B cell (primary cell): ENCODE measurements at regions not wholly inside any gene's neighbourhood (a gene's known extent, or its start where the extent isn't known, plus 50 kb on each side); places are given as distances from the start of the nearest gene placed in this dataset.
"Not testable (repeated sequence)": the region's sequence is repeated elsewhere in the genome, so short reads cannot be mapped to it uniquely, and the experiment has no call there.

Experiments
- ATAC-seq: fragments of 200-7000 bp; cut with Tn5 transposase; one replicate; pipeline ENCODE4 v1.10.0; 2021; ENCODE audit warnings: low read depth, mild to moderate bottlenecking, moderate number of reproducible peaks, moderate library complexity
- CTCF ChIA-PET: fragments of 350-600 bp; sonication (Branson Sonifier 250); formaldehyde crosslinking; loops from one replicate; lab custom pipeline; 2021; ENCODE audit warnings: antibody characterized with exemption, inconsistent platforms; lab: Charles Lee
- POLR2A ChIA-PET: fragments of 350-600 bp; sonication (Branson Sonifier 250); formaldehyde crosslinking; loops from one replicate; lab custom pipeline; 2021; ENCODE audit warnings: antibody characterized with exemption; lab: Charles Lee
- DNase-seq: peaks from one replicate; pipeline ENCODE4 v3.0.0; 2013
- H2AFZ ChIP-seq: 2 replicates; pipeline ENCODE4 v1.6.1; 2012; ENCODE audit warnings: mild to moderate bottlenecking, low read depth, low read length; ENCODE audit not compliant: insufficient read depth, poor library complexity, severe bottlenecking
- H3K27ac ChIP-seq, 2 donors: 1 replicate in 1 of 2; 2 replicates in 1 of 2; pipeline ENCODE4 v1.5.1; 2012 to 2013; ENCODE audit warnings: low read length in 2 of 2, mild to moderate bottlenecking in 2 of 2, moderate library complexity in 1 of 2
- H3K27me3 ChIP-seq, 4 experiments: fragments of 200-600 bp in 1 of 4; sonication (generic) in 1 of 4; replicated peaks in 1 of 4; 1 replicate in 2 of 4; 2 replicates in 2 of 4; pipeline versions ENCODE4 v1.6.1 to v1.7.0; 2013 to 2016; ENCODE audit warnings: low read length in 3 of 4, mild to moderate bottlenecking in 2 of 4, mixed read lengths in 1 of 4, moderate library complexity in 1 of 4; ENCODE audit not compliant: insufficient read depth in 4 of 4, control insufficient read depth in 3 of 4; ENCODE audit errors: control extremely low read depth in 1 of 4
- H3K36me3 ChIP-seq, 2 experiments: replicated peaks in 1 of 2; 1 replicate in 1 of 2; 2 replicates in 1 of 2; pipeline versions ENCODE4 v1.6.1 to v1.7.1; 2013; ENCODE audit warnings: low read length in 1 of 2; ENCODE audit not compliant: insufficient read depth in 2 of 2, control insufficient read depth in 1 of 2; ENCODE audit errors: control extremely low read depth in 1 of 2, extremely low read depth in 1 of 2
- H3K4me1 ChIP-seq, 2 donors: fragments of 200-600 bp in 1 of 2; sonication (generic) in 1 of 2; 1 replicate in 1 of 2; 2 replicates in 1 of 2; pipeline versions ENCODE4 v1.5.1 to v1.6.1; 2013 to 2017; ENCODE audit warnings: low read length in 2 of 2; ENCODE audit not compliant: control insufficient read depth in 2 of 2, insufficient read depth in 2 of 2
- H3K4me2 ChIP-seq: replicated peaks from 2 replicates; pipeline ENCODE3; 2012; ENCODE audit warnings: mild to moderate bottlenecking, low read depth, low read length; ENCODE audit not compliant: poor library complexity, severe bottlenecking
- H3K4me3 ChIP-seq, 5 experiments: fragments of 200-600 bp in 1 of 5; sonication (generic) in 1 of 5; 1 replicate in 3 of 5; 2 replicates in 2 of 5; pipeline versions ENCODE4 v1.5.1 to v1.7.0; 2011 to 2016; ENCODE audit warnings: low read length in 4 of 5, mild to moderate bottlenecking in 4 of 5, low read depth in 2 of 5, control low read depth in 1 of 5, moderate library complexity in 1 of 5; ENCODE audit not compliant: insufficient read depth in 1 of 5; ENCODE audit errors: control extremely low read depth in 1 of 5, extremely low read depth in 1 of 5
- H3K79me2 ChIP-seq: fragments of 200-600 bp; sonication (generic); one replicate; pipeline ENCODE4 v1.6.0; 2016; ENCODE audit warnings: low read length; ENCODE audit not compliant: control insufficient read depth, insufficient read depth
- H3K9ac ChIP-seq: fragments of 200-600 bp; sonication (generic); 2 replicates; pipeline ENCODE4 v1.6.1; 2017; ENCODE audit warnings: mild to moderate bottlenecking, low read length, moderate library complexity
- H3K9me3 ChIP-seq, 3 donors: one replicate each; pipeline versions ENCODE4 v1.6.1 to v1.7.1; 2013; ENCODE audit warnings: low read length in 2 of 3; ENCODE audit not compliant: control insufficient read depth in 2 of 3, insufficient read depth in 1 of 3; ENCODE audit errors: control extremely low read depth in 1 of 3
- H4K20me1 ChIP-seq: 2 replicates; pipeline ENCODE4 v1.6.0; 2012; ENCODE audit warnings: mild to moderate bottlenecking, low read length; ENCODE audit not compliant: insufficient read depth, control insufficient read depth, poor library complexity, severe bottlenecking
- H3K27ac Mint-ChIP-seq: one replicate; pipeline ENCODE4 v1.8.0; 2021; ENCODE audit warnings: mixed read lengths
- H3K27me3 Mint-ChIP-seq: one replicate; pipeline ENCODE4 v1.8.0; 2021; ENCODE audit warnings: mixed read lengths
- H3K4me1 Mint-ChIP-seq: one replicate; pipeline ENCODE4 v1.8.0; 2021; ENCODE audit warnings: mixed read lengths
- H3K4me3 Mint-ChIP-seq: one replicate; pipeline ENCODE4 v1.8.0; 2021; ENCODE audit warnings: mixed read lengths
- H3K9me3 Mint-ChIP-seq: one replicate; pipeline ENCODE4 v1.8.0; 2022; ENCODE audit warnings: mixed read lengths; ENCODE audit not compliant: insufficient read depth
- WGBS: methylation state at CpG from one replicate; pipeline ENCODE4 v1.1.5; 2013; ENCODE audit warnings: missing lambda C conversion rate; ENCODE audit not compliant: insufficient coverage; 5-methylcytosine and 5-hydroxymethylcytosine counted together
- intact Hi-C: fragments of 100-400 bp; cut with micrococcal nuclease; formaldehyde crosslinking; loops from one replicate; pipeline ENCODE4 v1.10.0; 2022

GRCh38 chr12:12725-13640 lies 53.6 kb upstream of the IQSEC3 start:
- H3K79me2 ChIP-seq, H3K36me3 ChIP-seq, H3K27ac ChIP-seq, H3K9ac ChIP-seq, H4K20me1 ChIP-seq, H3K9me3 Mint-ChIP-seq, DNase-seq, H3K4me1 Mint-ChIP-seq, H3K4me2 ChIP-seq, intact Hi-C loops, H3K4me1 ChIP-seq, POLR2A ChIA-PET, ATAC-seq, H2AFZ ChIP-seq, H3K27ac Mint-ChIP-seq, H3K9me3 ChIP-seq, H3K4me3 ChIP-seq, H3K4me3 Mint-ChIP-seq, H3K27me3 Mint-ChIP-seq, H3K27me3 ChIP-seq, CTCF ChIA-PET: not testable (repeated sequence)
- 87% methylated on average over 9 of the region's 16 CpGs for WGBS

- DNase-seq, CTCF ChIA-PET, H3K9me3 ChIP-seq, H3K4me3 Mint-ChIP-seq, POLR2A ChIA-PET, H3K9me3 Mint-ChIP-seq, H3K4me1 Mint-ChIP-seq, H3K27ac ChIP-seq, H3K4me2 ChIP-seq, H2AFZ ChIP-seq, H3K27ac Mint-ChIP-seq, intact Hi-C loops, H3K27me3 Mint-ChIP-seq, H3K4me1 ChIP-seq, H3K9ac ChIP-seq, H3K36me3 ChIP-seq, H3K27me3 ChIP-seq, H4K20me1 ChIP-seq, ATAC-seq, H3K4me3 ChIP-seq, H3K79me2 ChIP-seq: not testable (repeated sequence)
- 92% methylated on average over 2 of the region's 5 CpGs for WGBS
Measured at GRCh38 chr12:13841-14240, 52.7 kb upstream of the IQSEC3 start.

- H3K27me3 Mint-ChIP-seq, H3K4me3 Mint-ChIP-seq, CTCF ChIA-PET, H3K79me2 ChIP-seq, H3K9me3 Mint-ChIP-seq, H3K27me3 ChIP-seq, H3K4me2 ChIP-seq, intact Hi-C loops, H3K36me3 ChIP-seq, POLR2A ChIA-PET, ATAC-seq, H2AFZ ChIP-seq, DNase-seq, H3K27ac ChIP-seq, H3K9ac ChIP-seq, H4K20me1 ChIP-seq, H3K27ac Mint-ChIP-seq, H3K4me3 ChIP-seq, H3K4me1 Mint-ChIP-seq, H3K9me3 ChIP-seq, H3K4me1 ChIP-seq: not testable (repeated sequence)
- 50% methylated on average over 2 of the region's 12 CpGs for WGBS
Measured at GRCh38 chr12:14696-15095, 51.9 kb upstream of the IQSEC3 start.

DNA sequence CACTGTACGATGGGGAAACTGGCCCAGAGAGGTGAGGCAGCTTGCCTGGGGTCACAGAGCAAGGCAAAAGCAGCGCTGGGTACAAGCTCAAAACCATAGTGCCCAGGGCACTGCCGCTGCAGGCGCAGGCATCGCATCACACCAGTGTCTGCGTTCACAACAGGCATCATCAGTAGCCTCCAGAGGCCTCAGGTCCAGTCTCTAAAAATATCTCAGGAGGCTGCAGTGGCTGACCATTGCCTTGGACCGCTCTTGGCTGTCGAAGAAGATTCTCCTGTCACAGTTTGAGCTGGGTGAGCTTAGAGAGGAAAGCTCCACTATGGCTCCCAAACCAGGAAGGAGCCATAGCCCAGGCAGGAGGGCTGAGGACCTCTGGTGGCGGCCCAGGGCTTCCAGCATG lies 51.2 kb upstream of the IQSEC3 start:
- H3K4me1 Mint-ChIP-seq, H3K4me2 ChIP-seq, H3K4me1 ChIP-seq, H3K79me2 ChIP-seq, H2AFZ ChIP-seq, DNase-seq, H4K20me1 ChIP-seq, H3K4me3 Mint-ChIP-seq, H3K27me3 ChIP-seq, H3K9me3 ChIP-seq, ATAC-seq, H3K36me3 ChIP-seq, H3K4me3 ChIP-seq, H3K9ac ChIP-seq, CTCF ChIA-PET, H3K27me3 Mint-ChIP-seq, H3K9me3 Mint-ChIP-seq, H3K27ac ChIP-seq, H3K27ac Mint-ChIP-seq, POLR2A ChIA-PET, intact Hi-C loops: not testable (repeated sequence)
- WGBS: 98% methylated on average over 4 of the region's 9 CpGs
